ENCODE measurements at regions not wholly inside any gene's neighbourhood (a gene's known extent, or its start where the extent isn't known, plus 50 kb on each side); places are given as distances from the start of the nearest gene placed in this dataset.
"Not testable (repeated sequence)": the region's sequence is repeated elsewhere in the genome, so short reads cannot be mapped to it uniquely, and the experiment has no call there.

GRCh38 chrX:1059576-1060561, 152.6 kb downstream of the CRLF2 start:
- Histone ChIP-seq H3K36me3 (no peaks in the 10 kb centered on the region), H3K9me3 (peaks cover 0 to 25% (median 8%) of the 10 kb centered on the region in 4 donors), H3K4me3 (no peak overlapping the region), H3K27ac (no peak overlapping the region), H3K4me1 (no peaks in the 10 kb centered on the region), H3K27me3 (no peaks in the 10 kb centered on the region)
- 87 to 92% methylated on average over 30 to 32 of the region's 34 CpGs for WGBS, 2 donors
- DNase-seq (no peak), ATAC-seq (ENCODE audit: low FRiP score in 2 of 2) (no peak)
- TF ChIP-seq EP300 (IDR thresholded peaks at IDR 0.05) (no peak), POLR2A (IDR thresholded peaks at IDR 0.05) (no peak), CTCF (IDR thresholded peaks at IDR 0.05) (no peak), POLR2AphosphoS5 (IDR thresholded peaks at IDR 0.05) (no peak)

GRCh38 chrX:1053600-1053999, 158.8 kb downstream of the CRLF2 start:
- 61 to 94% methylated on average over 2 of the region's 2 CpGs for whole genome bisulfite sequencing, 2 donors
- H3K4me3 ChIP-seq; DNase-seq; ATAC-seq (ENCODE audit: low FRiP score in 2 of 2); H3K36me3 ChIP-seq; H3K27ac ChIP-seq; H3K4me1 ChIP-seq; H3K27me3 ChIP-seq: not testable (repeated sequence)
- peaks cover 11 to 30% (median 23%) of the 10 kb centered on the region in 4 donors for H3K9me3 ChIP-seq

GRCh38 chrX:1053072-1053471, 159.4 kb downstream of the CRLF2 start:
- Histone ChIP-seq H3K9me3 (peaks cover 11 to 30% (median 23%) of the 10 kb centered on the region in 4 donors), H3K4me1 (no peaks in the 10 kb centered on the region), H3K27ac (no peak overlapping the region), H3K27me3 (no peaks in the 10 kb centered on the region), H3K36me3 (no peaks in the 10 kb centered on the region), H3K4me3 (no peak overlapping the region)
- WGBS, 2 donors = 72% methylated on average over 2 of the region's 2 CpGs
- DNase-seq (no peak), ATAC-seq (ENCODE audit: low FRiP score in 2 of 2) (no peak)
- no peak for TF ChIP-seq POLR2A (IDR thresholded peaks at IDR 0.05)
- TF ChIP-seq POLR2AphosphoS5 (IDR thresholded peaks at IDR 0.05) = no peak
- TF ChIP-seq CTCF (IDR thresholded peaks at IDR 0.05) = no peak
- no peak for TF ChIP-seq EP300 (IDR thresholded peaks at IDR 0.05)

GRCh38 chrX:1052021-1052420, 160.4 kb downstream of the CRLF2 start:
- H3K9me3 ChIP-seq = peaks cover 11 to 30% (median 23%) of the 10 kb centered on the region in 4 donors
- no peaks in the 10 kb centered on the region for H3K27me3 ChIP-seq
- H3K4me3 ChIP-seq = no peak overlapping the region
- no peak for ATAC-seq (ENCODE audit: low FRiP score in 2 of 2)
- WGBS, 2 donors = 91 to 94% methylated on average over 3 of the region's 3 CpGs
- no peak for DNase-seq
- no peaks in the 10 kb centered on the region for H3K4me1 ChIP-seq
- TF ChIP-seq POLR2AphosphoS5 (IDR thresholded peaks at IDR 0.05) (no peak), EP300 (IDR thresholded peaks at IDR 0.05) (no peak), CTCF (IDR thresholded peaks at IDR 0.05) (no peak), POLR2A (IDR thresholded peaks at IDR 0.05) (no peak)
- H3K27ac ChIP-seq = no peak overlapping the region
- H3K36me3 ChIP-seq = no peaks in the 10 kb centered on the region

GRCh38 chrX:1051421-1051820, 161.0 kb downstream of the CRLF2 start:
- 100% methylated on average over 1 of the region's 1 CpG for WGBS, 2 donors
- Histone ChIP-seq H3K27ac (no peak overlapping the region), H3K27me3 (no peaks in the 10 kb centered on the region), H3K9me3 (peaks cover 11 to 31% (median 23%) of the 10 kb centered on the region in 4 donors), H3K36me3 (no peaks in the 10 kb centered on the region), H3K4me1 (no peaks in the 10 kb centered on the region), H3K4me3 (no peak overlapping the region)
- no peak for DNase-seq
- TF ChIP-seq POLR2A (IDR thresholded peaks at IDR 0.05) = no peak
- no peak for TF ChIP-seq CTCF (IDR thresholded peaks at IDR 0.05)
- no peak for TF ChIP-seq POLR2AphosphoS5 (IDR thresholded peaks at IDR 0.05)
- no peak for TF ChIP-seq EP300 (IDR thresholded peaks at IDR 0.05)
- ATAC-seq (ENCODE audit: low FRiP score in 2 of 2) = no peak

All from upper lobe of left lung (tissue), 6 donors.